ENCODE measurements at regions not wholly inside any gene's neighbourhood (a gene's known extent, or its start where the extent isn't known, plus 50 kb on each side); places are given as distances from the start of the nearest gene placed in this dataset.

DNA sequence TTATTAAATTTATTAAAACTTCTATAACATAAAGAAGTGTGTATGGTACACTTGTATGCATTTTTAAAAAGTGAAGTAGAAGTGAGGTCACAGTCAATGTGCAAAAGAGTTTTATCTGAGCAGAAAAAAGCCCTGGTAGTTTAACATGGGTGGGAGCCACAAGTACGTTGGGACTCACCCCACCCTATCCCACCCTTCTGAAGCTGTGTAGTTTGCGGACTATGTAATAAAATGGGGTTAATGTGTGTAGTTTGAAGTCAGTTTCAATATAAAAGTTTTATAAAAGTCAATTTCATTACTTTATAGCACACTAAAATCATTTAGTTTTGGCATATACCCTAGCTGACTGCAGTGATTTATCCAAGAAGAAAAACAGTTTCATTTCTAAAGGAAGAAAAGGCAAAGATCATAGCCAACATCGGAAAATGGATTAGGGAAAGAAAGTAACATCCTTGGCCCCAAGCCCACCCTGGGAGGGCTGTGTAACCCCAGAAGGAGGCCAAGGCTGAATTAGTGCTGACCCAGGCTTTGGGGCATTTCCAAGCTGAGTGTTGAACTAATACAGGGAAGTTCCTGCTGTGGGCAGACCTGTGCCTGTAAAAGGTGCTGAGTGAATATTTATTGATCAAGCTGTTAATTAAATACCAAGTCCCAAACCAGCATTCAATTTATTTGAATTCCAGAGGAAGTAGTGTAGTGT lies 398.6 kb upstream of the ADAMTSL1 start:
- no peak for DNase-seq

DNA sequence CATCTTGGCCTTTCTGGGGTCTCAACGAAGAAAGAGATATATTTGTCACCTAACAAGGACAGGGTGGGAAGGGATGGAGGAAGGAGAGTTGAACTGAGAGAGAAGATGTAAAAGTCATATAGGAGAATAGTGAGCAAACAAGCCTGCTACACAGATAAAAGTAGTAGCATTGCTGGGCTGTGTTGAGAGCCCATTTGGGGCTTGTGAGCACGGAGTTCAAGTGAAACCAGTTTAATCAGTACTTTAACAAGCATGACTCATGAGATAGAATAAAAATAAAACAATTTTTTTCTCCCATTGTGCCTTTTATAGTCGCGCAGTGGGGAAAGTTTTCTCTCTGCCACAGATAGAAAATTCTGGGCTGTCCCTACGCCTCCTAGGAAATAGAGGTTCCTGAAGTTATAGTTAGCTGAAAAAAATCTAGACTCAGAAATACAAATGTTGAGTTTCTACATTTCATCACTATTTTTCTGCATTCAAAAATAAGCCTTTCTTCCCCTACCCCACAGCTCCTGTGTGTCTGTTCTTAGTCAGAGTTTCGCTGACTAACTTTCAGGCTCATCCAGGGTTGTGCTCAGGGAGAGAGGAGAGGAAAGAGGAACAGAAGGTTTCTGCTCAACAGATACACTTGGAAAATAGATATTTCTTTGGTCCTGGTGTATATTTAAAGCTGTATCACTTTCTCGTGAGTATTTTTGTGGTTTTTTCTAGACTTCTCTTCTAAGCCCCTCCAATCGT lies 395.8 kb upstream of the ADAMTSL1 start:
- DNase-seq = no peak

DNA sequence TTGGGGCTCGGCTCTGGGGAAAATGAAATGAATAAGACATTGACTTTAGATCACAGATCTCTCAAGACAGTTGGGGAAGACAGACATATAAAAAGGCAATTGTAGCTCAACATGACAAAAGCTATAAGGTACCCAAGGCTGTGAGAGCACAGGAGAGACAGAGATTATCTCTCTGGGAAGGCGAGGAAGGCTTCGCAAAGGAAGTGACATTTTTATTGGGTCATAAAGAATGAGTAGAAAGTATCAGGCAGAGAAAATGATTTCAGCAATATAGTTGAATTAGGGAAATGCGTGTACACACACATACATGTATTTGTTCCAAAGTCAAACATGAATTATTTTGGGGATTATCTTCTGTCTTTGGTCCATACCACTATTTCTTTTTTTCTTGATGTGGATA lies 381.8 kb upstream of the ADAMTSL1 start:
- DNase-seq = no peak

DNA sequence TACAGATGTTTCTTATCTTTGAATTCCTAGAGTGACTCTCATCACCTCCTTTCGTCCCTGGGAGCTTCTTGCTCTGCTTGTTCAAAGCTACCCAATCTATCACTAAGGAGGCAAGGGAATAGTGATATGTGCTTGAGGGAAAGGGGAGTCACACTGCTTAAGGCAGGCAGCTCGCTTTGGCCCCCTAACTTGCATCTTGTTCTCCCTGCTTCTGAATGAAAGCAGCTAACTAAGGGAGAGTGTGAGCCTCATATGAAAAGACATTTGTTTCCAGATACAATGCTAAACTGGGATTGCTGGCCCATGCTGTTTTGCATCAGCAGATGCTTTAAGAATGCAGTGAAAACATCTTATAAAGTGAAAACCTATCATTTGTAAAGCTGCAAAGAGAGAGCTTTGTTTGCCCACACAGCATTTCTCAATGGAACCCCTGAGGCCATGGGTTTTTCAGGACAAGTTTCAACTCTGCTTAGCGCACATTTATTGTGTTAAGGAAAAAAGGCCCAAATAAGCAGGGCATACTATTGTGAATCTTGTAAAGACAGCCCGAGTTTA lies 367.9 kb upstream of the ADAMTSL1 start:
- no peak for DNase-seq

DNA sequence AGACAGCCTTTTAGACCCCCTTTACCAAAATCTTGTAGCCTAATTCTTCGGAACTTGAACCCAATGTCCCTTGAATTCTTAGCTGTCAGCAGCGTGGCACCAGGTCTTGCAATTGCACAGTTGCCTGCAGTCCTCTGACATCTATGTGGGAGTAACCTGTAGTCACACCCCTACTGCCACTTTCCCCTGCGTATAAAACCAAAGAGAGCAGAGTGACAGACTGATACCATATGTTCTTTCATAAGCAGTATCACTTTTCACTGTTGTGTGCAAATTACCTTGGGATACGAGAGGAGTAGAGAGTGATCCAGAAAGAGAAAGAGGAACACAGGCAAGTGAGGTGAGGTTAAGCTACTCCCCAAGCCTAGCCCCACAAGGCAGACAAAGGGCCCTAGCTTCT lies 364.3 kb upstream of the ADAMTSL1 start:
- DNase-seq = no peak

DNA sequence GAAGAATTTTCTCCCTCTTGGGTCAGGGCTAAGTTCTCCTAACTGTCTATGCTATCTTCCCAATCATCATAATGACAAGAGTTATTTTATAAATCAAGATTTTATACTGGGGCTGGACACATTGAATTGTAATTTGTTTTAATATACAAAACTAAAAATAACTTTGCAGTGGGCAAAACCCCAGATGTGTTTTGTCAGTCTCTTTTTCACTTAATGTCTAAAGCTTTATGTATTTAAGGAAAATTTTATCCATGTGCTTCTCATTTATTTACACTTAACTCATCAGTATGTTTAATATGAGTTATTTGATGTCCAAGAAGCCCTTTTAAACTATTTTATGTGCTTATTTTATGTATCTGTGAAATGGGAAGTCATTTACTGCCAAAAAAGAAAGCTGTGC lies 362.8 kb upstream of the ADAMTSL1 start:
- no peak for DNase-seq

DNA sequence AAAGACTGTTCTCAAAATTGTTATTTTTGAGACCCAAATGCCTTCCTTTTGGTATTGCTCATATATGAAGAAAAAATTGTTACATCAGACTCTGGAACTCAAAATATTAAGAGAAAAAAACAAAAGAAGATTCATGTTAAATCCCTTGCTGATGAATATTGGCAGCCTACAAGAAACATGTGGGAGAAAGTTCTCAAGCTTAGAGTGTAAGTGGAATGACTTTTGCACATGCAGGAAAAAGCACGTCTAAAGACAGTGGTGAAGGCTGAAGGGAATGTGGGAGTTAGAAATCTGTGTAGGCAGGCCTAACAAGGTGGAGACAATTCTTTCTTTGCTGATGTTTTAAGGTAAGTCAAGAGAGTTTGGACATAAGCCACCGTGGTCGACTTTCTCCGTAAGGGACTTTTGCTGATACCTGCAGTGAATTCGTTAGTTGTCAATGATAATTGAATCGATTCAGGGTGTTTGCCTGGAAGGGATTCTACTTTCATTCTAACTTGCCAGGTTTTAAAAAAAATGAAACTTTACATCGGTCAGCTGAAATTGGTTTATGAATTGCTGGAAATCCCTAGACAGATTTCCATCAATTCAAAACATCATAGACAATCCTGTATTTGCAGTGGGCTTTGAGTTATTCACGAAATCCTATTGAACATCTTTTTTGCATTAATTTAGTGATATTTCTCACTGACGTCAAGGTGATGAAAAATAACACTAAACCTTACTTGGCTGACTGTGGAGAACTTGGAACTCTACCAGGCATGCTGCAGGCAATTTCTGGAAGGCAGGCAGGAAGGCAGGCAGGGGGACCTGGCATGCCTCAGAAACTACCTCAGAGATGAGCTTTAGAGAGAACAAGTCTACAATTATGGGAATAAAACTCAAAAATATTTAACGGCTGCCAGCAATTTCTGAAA lies 359.1 kb upstream of the ADAMTSL1 start:
- no peak for DNase-seq

DNA sequence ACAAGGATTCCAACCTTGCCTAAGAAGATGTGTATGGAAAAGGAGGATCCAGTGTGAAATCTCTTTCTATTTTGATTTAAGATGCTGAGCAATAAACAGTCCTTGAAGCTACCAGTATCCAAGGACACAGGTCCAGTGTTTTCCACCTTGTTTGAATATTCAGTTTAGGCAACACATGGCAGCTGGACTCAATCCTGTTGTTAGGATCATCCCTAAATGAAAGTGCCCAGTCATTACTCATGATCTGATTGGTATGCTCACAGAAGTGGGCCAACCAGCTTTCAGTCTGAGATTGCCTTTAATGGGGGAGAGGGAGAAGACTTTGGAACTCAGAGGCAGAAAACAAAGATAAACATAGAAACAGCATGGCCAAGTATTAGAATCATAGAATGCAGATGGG lies 355.7 kb upstream of the ADAMTSL1 start:
- DNase-seq = no peak

DNA sequence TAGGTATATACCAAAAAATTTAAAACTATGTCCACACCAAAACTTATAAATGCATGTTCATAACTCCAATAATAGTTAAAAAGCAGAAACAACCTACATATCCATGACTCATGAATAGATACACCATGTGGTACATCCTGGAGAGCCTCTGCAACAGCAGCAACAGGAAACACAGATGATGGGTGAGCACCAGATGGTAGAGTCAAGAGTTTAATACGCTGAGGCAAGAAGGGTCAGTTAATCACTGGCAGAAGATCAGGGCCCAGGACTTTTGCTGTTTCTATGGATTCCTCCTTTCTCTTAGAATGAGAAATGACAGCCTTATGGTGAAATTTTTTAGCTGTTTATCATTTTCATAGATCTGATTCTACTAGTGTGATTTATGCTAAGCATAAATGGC lies 351.8 kb upstream of the ADAMTSL1 start:
- no peak for DNase-seq

DNA sequence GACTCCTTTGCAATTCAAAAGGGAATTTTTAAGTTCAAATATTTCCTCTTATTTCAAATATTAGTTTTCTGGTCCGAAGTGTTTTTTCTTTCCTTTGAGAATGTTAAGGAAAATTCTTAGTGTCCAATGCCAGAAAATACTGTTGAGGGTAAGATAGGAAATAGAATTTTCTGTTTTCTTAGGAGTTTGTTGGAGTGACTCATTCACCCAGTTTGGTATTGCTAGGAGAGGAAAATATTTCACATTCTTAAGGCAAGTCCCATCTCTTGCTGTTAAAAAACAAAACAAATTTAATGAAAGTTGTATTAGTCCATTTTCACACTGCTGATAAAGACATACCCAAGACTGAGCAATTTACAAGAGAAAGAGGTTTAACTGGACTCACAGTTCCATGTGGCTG lies 349.2 kb upstream of the ADAMTSL1 start:
- no peak for DNase-seq

DNA sequence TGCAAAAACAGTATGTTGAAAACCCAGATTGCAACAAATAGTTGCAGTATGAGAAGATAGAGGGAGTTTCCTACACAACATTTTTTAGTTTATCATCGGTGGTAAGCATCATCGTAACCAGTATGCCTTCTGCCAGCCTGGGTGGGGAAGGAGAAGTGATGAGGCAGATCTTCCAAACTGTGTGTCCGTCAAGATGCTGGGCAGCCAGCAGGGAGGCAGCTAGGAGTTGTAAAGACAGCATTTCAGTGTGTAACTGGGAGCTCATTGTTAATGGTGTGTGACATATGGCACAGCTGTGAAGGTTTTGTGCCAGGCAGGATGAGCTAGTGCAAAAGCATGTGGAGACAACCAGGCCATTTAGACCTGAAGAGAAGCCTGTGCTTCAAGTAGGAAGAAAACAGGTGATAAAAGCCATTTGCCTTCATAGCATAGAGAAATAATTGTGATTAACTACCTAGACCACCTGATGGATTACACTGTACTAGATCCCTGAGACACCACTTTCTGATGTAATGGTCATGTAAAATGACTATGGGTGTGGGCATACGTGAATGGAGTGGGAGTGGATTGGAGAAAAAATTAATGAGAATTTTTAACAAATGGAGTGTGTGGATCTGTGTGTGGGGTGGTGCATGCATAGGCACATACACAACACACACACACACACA lies 347.0 kb upstream of the ADAMTSL1 start:
- no peak for DNase-seq

DNA sequence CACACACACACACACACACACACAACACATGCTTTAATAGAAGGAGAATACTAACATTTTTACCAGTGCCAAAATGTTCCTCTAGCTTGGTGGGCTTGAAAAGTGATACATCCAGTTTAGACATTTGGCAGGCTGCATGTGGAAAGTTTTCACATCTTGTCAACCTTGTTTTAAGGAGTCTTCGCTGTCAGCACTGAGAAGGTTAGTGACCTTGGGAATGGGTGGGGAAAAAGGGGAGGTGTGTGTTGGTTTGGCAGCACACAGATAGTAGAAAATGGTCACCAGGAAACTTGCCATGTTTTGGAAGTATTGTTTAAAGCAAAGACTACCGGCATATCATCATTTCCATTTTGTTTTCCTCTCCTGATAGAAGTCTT lies 346.5 kb upstream of the ADAMTSL1 start:
- no peak for DNase-seq

DNA sequence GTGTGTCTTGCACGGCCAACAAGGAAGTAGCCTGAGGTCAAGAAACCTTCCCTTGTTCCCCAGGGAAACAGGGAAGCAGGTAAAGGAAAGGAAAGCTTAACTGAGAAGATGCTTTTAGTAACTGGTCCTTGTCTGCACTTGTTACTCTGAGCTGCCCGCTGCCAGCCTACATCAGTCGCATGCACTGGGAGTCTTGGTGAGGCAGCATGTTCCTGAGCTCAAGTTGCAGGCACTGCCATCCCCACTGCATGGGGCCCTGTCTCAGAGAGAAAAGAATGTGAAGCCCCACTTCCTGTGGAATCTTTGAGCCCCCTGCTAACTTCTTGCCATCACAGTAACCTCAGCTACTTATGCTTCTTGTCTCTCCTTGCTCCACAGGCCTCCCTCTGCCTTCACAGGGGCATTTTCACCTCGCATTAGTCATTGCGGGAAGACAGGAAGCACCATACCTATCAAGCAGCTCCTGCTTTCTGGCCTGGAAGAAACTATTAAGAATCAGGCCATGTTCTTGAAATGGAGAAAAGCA lies 344.1 kb upstream of the ADAMTSL1 start:
- DNase-seq = no peak

DNA sequence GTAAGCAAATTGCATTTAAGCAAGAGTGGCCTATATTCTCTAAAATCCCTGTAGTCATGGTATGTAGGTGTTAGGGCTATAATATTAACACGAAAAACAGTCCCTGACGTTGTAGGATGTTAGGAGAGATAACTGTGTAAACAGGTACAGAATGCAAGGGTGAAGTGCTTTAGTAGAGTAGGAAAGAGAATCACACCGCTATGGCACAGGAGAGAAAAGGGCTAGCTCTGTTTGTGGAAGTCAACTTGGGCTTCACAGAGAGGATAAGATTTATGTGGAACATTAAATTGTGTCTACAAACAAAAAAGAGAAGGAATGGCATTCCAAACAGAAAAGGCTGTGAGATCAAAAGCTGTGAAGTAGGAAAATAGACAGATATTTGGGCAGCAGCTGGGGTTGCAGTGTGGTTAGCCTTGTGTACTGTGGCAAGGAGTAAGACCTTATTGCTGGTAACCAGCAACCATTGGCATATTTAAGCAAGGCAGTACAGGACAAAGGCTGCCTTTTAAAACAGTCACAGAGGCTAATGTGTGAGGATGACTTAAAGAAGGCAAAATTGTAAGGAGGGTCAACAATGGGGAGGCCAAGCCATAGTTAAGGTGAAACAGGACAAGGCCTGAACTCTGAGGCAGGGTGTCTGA lies 337.5 kb upstream of the ADAMTSL1 start:
- no peak for DNase-seq

DNA sequence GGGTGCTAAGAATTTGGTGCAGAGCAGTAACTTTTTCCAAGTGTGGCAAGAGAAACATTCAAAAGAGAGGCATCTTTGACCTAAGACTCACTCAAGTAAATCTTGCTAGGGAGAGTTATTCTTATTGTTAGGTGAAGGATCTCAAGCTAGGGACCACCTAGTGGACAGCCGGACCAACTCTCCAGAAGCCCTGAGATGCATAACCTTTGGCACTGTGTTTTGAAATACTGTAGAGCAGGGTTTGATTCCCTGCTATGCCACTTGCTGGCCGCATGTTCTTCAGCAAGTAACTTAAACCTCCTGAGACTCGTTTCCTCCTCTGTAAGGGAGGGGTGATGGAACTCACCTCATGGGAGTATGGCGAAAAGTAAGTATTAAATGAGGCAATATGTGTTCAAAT lies 336.1 kb upstream of the ADAMTSL1 start:
- no peak for DNase-seq

DNA sequence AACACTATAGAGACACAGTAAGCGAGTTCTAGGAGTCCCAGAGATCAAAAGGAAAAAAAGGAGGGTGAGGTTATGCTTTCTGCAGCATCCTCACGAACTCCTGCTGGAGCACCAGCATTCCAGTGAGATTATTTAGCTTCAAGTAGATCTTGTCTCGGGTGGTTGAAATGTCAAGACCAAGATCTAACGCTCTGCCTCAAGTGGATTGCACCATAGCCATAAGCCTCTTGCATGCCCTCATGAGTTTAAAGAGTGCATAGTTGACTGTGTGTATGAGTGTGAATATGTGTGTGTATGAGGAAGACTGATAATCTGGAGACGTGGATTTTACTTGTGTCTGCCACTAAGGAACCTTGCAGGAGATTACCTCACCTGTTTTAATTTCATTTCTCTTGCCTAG lies 335.3 kb upstream of the ADAMTSL1 start:
- peak; percentile 7 to 8 for DNase-seq

DNA sequence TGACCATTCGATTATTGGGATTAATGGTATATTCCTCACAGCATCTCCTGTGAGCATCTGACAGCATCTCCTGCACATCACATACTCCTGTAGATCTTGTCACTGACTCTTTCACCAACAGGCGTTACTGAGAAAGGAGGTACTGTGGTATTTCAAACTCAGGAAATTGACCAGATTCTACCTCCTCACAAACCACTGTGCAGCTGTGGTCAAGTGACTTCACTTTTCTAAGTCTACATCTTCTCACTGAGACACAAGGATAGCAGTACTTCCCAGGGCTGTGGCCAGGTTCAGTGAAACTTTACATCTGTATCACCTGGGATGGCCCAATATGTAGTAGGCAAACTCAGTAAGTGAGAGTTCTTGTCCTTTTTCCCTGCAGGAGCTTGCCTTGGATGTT lies 332.3 kb upstream of the ADAMTSL1 start:
- DNase-seq = no peak

DNA sequence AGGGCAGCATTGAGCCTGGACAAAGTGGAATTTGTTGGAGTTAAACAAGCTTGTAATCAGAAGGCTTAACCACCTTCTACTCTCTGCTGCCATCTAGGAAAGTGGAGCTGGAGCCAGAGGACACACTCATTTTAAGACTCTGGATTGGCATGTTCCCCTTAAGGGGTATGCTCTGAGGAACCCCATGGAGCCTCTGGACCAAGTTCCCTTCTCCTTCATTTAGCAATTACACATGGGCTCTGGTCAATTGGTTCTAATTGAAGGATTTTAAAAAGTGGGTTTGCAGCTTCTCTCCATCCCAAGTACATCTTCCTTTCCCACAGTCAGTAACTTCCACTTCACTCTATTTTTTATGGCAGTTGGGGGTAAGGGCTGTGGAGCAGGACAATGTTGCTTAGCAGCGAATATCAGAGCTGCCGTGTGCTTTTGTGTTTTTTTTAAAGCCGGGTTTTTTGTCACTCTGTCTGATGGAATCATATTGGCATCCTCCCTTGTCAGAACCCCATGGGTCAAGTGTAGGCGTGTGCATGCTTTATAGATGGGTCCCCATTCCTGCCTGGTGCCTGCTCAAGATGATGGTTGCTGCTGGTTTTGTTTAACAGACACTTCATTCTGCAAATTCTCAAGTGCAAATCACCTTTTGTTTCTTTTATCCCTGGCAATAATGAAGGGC lies 330.7 kb upstream of the ADAMTSL1 start:
- DNase-seq = no peak

DNA sequence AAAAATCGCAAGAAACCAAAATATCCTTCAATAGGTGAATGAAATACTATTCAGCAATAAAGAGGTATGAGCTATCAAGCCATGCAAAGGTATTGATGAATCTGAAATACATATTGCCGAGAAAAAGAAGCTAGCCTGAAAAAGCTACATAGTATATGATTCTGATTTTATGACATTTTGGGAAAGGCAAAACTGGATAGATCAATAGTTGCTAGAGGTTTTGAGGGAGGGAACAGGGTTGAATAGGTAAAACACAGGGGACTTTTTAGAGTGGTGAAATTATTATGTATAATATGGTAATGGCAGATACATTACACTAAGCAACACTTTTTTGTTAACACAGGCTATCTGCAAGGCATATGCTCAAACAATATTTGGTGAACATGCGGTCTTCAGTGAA lies 327.6 kb upstream of the ADAMTSL1 start:
- DNase-seq = no peak

DNA sequence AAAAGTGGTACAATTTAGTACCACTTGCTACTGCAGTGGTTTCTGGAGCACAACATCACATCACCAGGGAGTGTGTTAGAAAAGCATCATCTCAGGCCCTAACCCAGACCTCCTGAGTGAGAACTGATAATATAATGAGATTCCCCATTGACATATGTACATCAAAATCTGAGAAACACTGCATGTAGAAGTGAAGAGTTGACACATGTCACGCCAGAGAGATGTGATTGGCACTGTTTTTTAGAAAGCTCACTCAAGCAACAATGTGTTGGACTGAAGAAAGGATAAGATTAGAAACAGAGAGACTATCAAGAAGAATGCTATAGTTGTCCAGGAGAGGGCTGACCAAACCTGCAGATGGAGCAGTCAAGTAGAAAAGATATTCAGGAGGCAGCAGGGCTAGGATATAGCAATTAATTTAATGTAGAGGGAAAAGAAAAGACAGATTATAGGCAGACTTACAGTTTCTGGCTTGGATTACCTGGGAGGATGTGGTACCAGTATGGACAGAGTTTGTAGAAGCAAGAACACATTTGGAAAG lies 324.4 kb upstream of the ADAMTSL1 start:
- no peak for DNase-seq

DNA sequence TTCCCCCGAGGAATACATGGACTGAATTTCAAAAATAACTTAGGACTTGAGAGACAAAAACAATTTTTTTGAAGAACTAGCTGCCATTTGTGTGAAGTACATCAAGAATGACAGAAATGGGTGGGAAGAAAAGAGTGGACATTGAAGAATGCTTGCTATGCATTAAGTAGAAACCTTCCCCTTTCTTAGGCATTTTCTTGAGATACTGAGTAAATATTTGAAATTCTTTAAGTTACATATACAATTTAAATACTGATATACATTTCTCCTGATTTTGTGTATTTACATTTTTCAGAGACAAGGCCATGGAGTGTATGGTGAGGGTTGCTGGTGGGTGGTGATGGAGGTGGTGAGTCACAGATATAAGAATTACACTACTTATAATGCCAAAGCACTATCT lies 319.3 kb upstream of the ADAMTSL1 start:
- DNase-seq = no peak

All from NCI-H187 (cell line).